Immature natural killer cell (primary cell): ENCODE measurements at regions not wholly inside any gene's neighbourhood (a gene's known extent, or its start where the extent isn't known, plus 50 kb on each side); places are given as distances from the start of the nearest gene placed in this dataset.

Source experiments
- DNase-seq, 3 donors: peaks; one replicate each; pipeline ENCODE4 v3.0.0; 2022; ENCODE audit warnings: mixed read lengths in 1 of 3
- H3K27ac Mint-ChIP-seq, 6 donors: one replicate each; pipeline ENCODE4 v1.8.0; 2020; ENCODE audit warnings: mixed read lengths in 6 of 6, mild to moderate bottlenecking in 5 of 6, inconsistent platforms in 4 of 6, moderate library complexity in 3 of 6
- H3K27me3 Mint-ChIP-seq, 3 donors: one replicate each; pipeline ENCODE4 v1.8.0; 2020 to 2021; ENCODE audit warnings: low read depth in 3 of 3, mild to moderate bottlenecking in 3 of 3, mixed read lengths in 3 of 3, moderate library complexity in 3 of 3, inconsistent platforms in 1 of 3
- H3K36me3 Mint-ChIP-seq, 3 donors: one replicate each; pipeline ENCODE4 v1.8.0; 2020; ENCODE audit warnings: mixed read lengths in 3 of 3, inconsistent platforms in 2 of 3, mild to moderate bottlenecking in 2 of 3
- H3K4me1 Mint-ChIP-seq, 2 donors: one replicate each; pipeline ENCODE4 v1.8.0; 2020; ENCODE audit warnings: inconsistent platforms in 2 of 2, mild to moderate bottlenecking in 2 of 2, mixed read lengths in 2 of 2, moderate library complexity in 1 of 2
- H3K4me3 Mint-ChIP-seq, 5 donors: one replicate each; pipeline ENCODE4 v1.8.0; 2020; ENCODE audit warnings: mild to moderate bottlenecking in 5 of 5, mixed read lengths in 5 of 5, inconsistent platforms in 3 of 5, moderate library complexity in 3 of 5
- H3K9me3 Mint-ChIP-seq, 6 donors: one replicate each; pipeline ENCODE4 v1.8.0; 2020; ENCODE audit warnings: mild to moderate bottlenecking in 6 of 6, mixed read lengths in 6 of 6, inconsistent platforms in 4 of 6, moderate library complexity in 3 of 6

DNA sequence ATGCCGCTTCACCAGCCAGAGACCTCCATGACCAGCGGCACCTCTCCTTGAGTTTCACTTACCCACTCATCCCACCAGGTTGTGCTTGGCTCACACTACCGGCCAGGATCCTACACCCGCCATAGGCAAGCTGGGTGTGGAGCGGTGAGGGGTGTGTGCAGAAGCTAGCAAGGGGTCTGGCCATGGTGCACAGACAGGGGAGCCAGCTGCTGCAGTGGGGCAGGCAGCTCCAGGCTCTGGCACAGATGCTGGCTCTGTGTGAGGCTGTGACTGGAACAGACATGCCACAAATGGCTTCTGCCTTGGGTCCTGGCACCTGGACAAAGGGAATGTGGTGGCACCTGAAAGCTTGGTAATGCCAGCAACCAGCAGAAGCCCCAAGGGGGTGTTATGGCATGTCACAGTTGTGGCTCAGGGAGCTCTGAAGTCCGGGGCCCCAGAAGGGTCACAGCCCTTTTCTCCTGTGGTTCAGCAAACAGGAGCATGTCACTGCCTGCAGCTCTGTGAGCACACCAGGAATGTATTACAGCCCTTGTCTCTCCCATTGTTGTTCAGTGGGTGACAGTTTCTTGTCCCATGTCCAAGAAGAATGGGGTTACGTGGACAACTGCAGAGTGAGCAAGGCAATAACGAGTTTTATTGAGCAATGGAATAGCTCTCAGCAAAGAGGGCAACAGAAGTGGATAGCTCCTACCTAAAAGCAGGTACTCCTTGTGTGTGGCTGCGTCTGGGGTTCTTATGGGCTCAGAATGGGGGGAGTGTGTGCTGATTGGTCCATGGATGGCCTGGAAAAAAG lies 2791.0 kb upstream of the PCDH20 start:
- Mint-ChIP-seq H3K27me3 (peaks cover 0 to 2% (median 0%) of the 10 kb centered on the region in 3 donors), H3K36me3 (no peaks in the 10 kb centered on the region), H3K4me3 (no peak overlapping the region), H3K9me3 (peaks cover 1 to 30% (median 12%) of the 10 kb centered on the region in 6 donors), H3K27ac (no peak overlapping the region), H3K4me1 (no peaks in the 10 kb centered on the region)
- DNase-seq: no peak

DNA sequence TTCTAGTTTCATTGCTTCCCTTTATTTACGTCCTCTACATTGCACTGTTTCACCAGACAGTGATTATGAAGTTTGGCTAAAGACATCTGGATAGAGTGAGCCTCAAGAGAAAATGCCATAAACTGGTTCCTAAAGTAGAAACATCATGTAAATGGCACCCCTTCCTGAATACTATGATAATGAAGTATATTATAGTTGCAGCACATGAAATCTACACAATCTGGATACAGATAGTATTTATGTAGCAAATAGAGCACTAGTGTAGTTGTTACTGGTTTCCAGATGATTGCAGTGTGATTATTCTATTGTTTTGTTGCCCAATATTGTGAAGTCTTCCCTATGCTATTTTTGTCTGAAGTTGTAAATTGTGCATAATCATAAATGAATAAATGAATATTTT lies 2786.9 kb upstream of the PCDH20 start:
- Mint-ChIP-seq H3K9me3 (peaks cover 0 to 28% (median 4%) of the 10 kb centered on the region in 6 donors), H3K4me1 (no peaks in the 10 kb centered on the region)
- DNase-seq: no peak

DNA sequence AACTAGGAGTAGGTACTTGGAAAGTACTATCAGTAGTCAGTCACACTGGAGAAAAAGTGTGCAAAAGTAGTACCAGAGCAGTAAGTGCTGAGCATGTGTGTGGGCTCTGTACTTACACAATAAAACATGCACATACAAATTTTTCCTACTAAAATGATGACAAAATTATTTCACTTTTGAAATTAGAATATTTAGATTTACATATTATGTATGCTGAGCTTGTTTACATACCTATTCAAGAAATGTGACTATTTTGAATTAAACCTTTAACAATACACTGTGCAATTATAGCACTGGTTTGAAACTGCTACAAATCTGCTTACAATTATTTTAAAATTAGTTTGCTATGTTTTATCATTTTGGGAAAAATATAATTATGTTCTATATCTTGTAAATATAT lies 2781.6 kb upstream of the PCDH20 start:
- Mint-ChIP-seq H3K27ac (no peak overlapping the region), H3K27me3 (no peaks in the 10 kb centered on the region), H3K4me3 (no peak overlapping the region), H3K36me3 (no peaks in the 10 kb centered on the region), H3K9me3 (peaks cover 0 to 21% (median 4%) of the 10 kb centered on the region in 6 donors), H3K4me1 (no peaks in the 10 kb centered on the region)
- DNase-seq: no peak

More for the DNA sequence above, 2786.9 kb upstream of the PCDH20 start:
- Mint-ChIP-seq H3K36me3 (no peaks in the 10 kb centered on the region), H3K27me3 (no peaks in the 10 kb centered on the region), H3K27ac (no peak overlapping the region), H3K4me3 (no peak overlapping the region)

DNA sequence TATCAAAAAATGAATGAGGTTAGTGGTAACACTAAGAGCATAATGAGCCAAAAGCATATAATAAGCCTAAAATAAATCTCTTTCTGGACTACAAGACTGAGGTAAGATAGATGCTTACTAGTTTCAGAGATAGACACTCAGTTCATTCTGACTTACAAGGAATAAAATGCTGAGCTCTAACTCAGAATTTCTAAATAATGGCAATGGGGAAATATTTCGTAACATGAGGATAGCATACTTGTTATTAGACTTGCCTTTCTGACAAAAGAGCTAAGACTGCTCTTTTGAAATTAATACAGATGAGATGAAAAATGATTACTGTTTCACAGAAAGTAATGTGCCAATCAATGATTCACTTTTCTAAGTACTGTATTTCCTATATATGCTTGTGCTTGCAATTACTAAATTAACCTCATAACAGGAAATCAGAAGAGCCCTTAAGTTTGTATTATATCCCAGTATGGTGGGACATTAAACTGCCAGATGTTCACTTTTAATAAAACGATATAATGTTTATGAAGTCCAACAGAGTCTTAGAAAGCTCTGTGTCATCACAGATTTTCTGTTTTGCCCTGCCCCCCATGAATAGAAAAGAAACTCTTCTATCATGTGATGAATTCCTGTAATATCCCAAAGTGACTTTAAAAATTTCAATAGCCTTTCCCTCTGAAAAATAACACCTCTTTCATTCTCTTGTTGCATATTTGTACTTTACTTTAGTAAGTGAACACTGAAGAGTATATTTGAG lies 2771.0 kb upstream of the PCDH20 start:
- Mint-ChIP-seq H3K27ac (no peak overlapping the region), H3K36me3 (no peaks in the 10 kb centered on the region), H3K9me3 (peaks cover 2 to 25% (median 14%) of the 10 kb centered on the region in 6 donors), H3K27me3 (no peaks in the 10 kb centered on the region), H3K4me3 (no peak overlapping the region), H3K4me1 (no peaks in the 10 kb centered on the region)
- no peak for DNase-seq

DNA sequence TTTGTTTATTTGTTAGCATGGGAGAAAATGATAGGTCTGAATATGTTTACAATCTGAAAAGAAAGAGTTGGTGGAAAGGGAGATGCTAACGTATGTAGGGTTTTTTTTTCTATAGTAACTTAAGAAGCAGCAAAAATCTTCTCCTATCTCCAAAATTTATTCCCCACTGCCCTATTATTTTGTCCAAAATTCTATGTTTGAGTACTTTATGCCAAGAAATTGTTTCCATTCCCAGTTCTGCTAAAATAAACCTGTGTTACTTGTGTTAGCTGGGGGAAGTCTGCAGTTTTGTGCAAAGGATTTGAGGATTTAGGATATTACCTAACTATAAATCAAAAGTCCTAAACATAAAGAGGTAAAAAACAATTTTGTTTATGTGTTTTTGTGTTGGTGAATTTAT lies 2770.4 kb upstream of the PCDH20 start:
- H3K27ac Mint-ChIP-seq: no peak overlapping the region
- no peak overlapping the region for H3K4me3 Mint-ChIP-seq
- no peaks in the 10 kb centered on the region for H3K27me3 Mint-ChIP-seq
- peaks cover 2 to 28% (median 14%) of the 10 kb centered on the region in 6 donors for H3K9me3 Mint-ChIP-seq
- no peaks in the 10 kb centered on the region for H3K36me3 Mint-ChIP-seq
- H3K4me1 Mint-ChIP-seq: no peaks in the 10 kb centered on the region
- no peak for DNase-seq

DNA sequence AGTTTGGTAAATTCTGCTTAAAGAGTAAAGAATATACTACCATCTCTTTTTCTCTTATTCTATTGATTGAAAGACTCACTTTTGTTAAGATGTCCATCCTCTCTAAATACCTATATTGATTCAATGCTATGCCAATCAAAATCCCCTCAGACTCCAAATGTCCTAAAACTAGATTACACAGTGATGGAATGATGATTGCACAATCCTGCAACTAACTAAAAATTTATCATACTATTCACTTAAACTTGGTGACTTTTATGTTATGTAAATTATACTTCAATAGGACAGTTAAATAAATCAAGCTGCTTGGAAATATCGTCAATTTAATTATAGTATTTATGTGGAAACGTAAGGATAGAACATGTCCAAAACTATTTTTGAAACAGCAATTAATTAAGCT lies 2765.1 kb upstream of the PCDH20 start:
- peaks cover 0 to under 1% (median 0%) of the 10 kb centered on the region in 3 donors for H3K27me3 Mint-ChIP-seq
- H3K4me3 Mint-ChIP-seq: no peak overlapping the region
- peaks cover 4 to 39% (median 14%) of the 10 kb centered on the region in 6 donors for H3K9me3 Mint-ChIP-seq
- no peaks in the 10 kb centered on the region for H3K36me3 Mint-ChIP-seq
- H3K27ac Mint-ChIP-seq: no peak overlapping the region
- H3K4me1 Mint-ChIP-seq: no peaks in the 10 kb centered on the region
- DNase-seq: no peak

DNA sequence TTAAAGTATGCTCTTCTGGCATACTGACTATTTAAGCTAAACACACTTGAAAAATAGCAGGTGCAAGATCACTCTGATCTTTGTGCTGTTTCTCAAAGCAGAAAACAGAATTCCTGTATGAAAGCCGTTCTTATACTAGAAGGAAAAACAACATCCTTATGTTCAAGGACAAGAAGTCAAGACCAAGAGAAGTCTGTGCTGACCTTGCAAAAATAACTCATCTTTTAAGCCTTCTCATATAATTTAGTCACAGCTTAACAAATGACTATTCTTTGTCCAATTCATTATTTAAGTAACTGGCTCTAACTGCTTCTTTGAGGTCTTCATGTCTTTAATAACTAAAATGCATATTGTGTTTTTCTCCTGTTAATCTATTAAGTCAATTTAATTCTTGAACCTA lies 2750.2 kb upstream of the PCDH20 start:
- no peak for DNase-seq
- H3K4me1 Mint-ChIP-seq: no peaks in the 10 kb centered on the region

DNA sequence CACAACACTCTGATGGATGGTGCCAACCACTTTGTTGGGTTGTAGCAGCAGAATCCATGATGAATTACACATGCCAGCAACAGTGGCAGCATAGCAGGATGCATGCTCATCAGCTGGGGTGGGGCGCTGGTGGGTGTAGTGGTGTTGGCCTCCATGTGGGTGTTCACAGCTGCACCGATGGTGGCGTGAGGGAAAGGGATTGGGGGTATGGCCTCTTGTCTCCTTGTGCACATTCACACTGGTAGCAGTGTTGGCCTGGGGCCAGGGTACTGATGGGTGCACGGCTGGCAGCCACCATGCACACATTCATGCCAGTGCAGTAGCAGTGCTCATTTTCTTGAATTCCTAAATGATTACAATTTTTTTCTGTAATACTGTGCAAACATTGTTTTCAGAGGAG lies 2748.8 kb upstream of the PCDH20 start:
- no peaks in the 10 kb centered on the region for H3K4me1 Mint-ChIP-seq
- H3K36me3 Mint-ChIP-seq: no peaks in the 10 kb centered on the region
- H3K4me3 Mint-ChIP-seq: no peak overlapping the region
- no peak overlapping the region for H3K27ac Mint-ChIP-seq
- H3K27me3 Mint-ChIP-seq: no peaks in the 10 kb centered on the region
- no peak for DNase-seq
- H3K9me3 Mint-ChIP-seq: peaks cover 7 to 38% (median 12%) of the 10 kb centered on the region in 6 donors

More for the DNA sequence above, 2750.2 kb upstream of the PCDH20 start:
- H3K4me3 Mint-ChIP-seq: no peak overlapping the region
- peaks cover 6 to 37% (median 11%) of the 10 kb centered on the region in 6 donors for H3K9me3 Mint-ChIP-seq
- H3K27ac Mint-ChIP-seq: no peak overlapping the region
- no peaks in the 10 kb centered on the region for H3K36me3 Mint-ChIP-seq
- no peaks in the 10 kb centered on the region for H3K27me3 Mint-ChIP-seq

DNA sequence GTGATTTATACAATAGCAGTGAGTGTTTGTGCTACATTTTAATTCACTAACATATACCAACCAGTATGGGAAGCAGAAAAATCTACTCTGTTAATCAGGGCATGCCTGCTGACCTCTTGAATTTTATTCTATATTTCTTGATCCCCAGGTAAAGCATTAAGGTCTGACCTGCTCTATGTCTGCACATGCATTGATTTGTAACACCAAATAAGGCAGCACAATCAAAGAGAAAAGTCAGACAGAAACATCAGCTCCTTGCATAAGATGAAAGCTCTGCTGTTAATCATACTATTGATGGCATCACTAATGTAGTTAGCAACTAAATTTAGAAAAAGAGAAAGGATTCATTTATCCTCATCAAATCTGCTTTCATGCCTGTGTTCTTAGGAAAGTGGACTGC lies 2744.8 kb upstream of the PCDH20 start:
- H3K4me1 Mint-ChIP-seq: no peaks in the 10 kb centered on the region
- no peak overlapping the region for H3K27ac Mint-ChIP-seq
- no peak overlapping the region for H3K4me3 Mint-ChIP-seq
- H3K27me3 Mint-ChIP-seq: no peaks in the 10 kb centered on the region
- no peaks in the 10 kb centered on the region for H3K36me3 Mint-ChIP-seq
- no peak for DNase-seq
- peaks cover 6 to 25% (median 11%) of the 10 kb centered on the region in 6 donors for H3K9me3 Mint-ChIP-seq

DNA sequence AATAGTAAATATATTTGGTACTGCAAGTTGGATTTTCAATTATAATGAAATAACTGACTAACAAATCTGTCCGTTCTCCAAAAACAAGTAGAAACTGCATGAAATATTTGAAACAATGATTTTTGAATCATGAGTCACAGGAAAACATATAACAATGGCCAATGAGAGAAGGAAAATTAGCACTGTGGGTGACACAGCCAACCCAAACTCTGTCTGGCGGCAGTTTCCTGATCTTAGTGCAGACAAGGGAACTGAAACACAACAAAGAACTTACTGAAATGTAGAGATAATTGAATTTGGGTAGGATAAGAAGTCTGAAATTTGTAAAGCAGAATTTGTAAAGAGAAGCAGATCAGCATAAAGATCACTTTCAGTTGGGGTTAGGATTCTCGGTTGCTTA lies 2743.3 kb upstream of the PCDH20 start:
- H3K9me3 Mint-ChIP-seq: peaks cover 6 to 26% (median 9%) of the 10 kb centered on the region in 6 donors
- no peak overlapping the region for H3K27ac Mint-ChIP-seq
- DNase-seq: no peak
- no peaks in the 10 kb centered on the region for H3K36me3 Mint-ChIP-seq
- no peaks in the 10 kb centered on the region for H3K4me1 Mint-ChIP-seq
- H3K4me3 Mint-ChIP-seq: no peak overlapping the region
- no peaks in the 10 kb centered on the region for H3K27me3 Mint-ChIP-seq

DNA sequence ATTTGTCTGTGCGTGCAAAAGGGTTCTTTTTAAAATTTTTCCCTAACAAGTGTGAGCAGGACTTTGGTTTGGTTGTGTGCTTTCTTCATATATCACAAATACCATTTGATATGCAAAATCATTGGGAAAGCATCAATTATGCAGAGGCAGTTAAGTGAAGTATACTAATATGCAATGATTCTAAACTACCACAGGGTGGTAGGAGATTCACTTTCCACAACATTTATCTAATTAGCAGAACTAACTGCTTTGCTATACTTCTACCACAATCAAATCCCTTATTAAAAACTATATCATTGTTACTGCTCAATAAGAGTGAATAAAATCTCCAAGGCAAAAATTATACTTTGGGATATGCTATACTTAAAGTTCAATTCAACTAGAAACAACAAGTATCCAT lies 2738.9 kb upstream of the PCDH20 start:
- DNase-seq: no peak
- peaks cover 0 to 3% (median 0%) of the 10 kb centered on the region in 3 donors for H3K36me3 Mint-ChIP-seq
- H3K4me1 Mint-ChIP-seq: no peaks in the 10 kb centered on the region
- H3K4me3 Mint-ChIP-seq: no peak overlapping the region
- H3K27me3 Mint-ChIP-seq: no peaks in the 10 kb centered on the region
- no peak overlapping the region for H3K27ac Mint-ChIP-seq
- peaks cover 0 to 17% (median 7%) of the 10 kb centered on the region in 6 donors for H3K9me3 Mint-ChIP-seq

DNA sequence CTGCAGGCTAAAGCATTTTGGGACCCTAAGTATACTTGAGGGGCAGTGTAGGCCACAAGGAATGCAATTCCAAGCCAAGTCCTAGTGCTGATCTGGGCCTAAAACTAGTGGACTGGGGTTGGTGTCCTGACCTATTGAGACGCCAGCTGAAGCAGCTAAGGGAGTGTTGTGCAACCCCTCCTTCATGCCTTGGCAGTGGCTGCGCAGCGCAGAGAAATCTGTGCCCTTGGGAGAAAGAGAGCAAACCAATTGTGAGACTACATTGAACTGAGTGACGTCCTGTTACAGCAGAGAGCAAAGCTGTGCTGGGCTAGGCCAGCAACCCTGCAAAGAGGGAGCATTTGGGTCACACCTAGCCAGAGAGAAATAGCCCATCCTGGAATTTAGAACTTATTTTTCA lies 2715.0 kb upstream of the PCDH20 start:
- Mint-ChIP-seq H3K36me3 (no peaks in the 10 kb centered on the region), H3K27me3 (peaks cover 0 to 2% (median 0%) of the 10 kb centered on the region in 3 donors), H3K27ac (no peak overlapping the region), H3K9me3 (peaks cover 9 to 40% (median 18%) of the 10 kb centered on the region in 6 donors), H3K4me1 (no peaks in the 10 kb centered on the region), H3K4me3 (no peak overlapping the region)
- DNase-seq: no peak

DNA sequence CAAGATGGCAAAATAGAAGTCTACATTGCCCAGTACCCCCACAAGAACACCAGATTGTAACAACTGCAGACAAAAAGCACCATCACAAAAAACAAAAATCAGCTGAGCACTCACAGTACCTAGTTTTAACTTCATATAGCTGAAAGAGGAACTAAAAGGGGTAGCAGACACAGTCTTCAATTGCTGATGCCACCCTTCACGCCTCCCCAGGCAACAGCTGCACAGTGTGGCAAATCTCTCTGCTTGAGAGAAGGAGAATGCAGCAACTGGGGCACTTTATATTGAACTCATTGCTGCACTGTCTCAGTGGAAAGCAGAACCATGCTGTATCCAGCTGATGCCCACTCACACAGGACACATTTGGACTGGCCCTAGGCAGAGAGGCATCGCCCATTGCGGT lies 2714.5 kb upstream of the PCDH20 start:
- DNase-seq: no peak
- no peak overlapping the region for H3K27ac Mint-ChIP-seq
- H3K27me3 Mint-ChIP-seq: peaks cover 0 to 2% (median 0%) of the 10 kb centered on the region in 3 donors
- H3K4me1 Mint-ChIP-seq: no peaks in the 10 kb centered on the region
- peaks cover 7 to 36% (median 16%) of the 10 kb centered on the region in 6 donors for H3K9me3 Mint-ChIP-seq
- no peak overlapping the region for H3K4me3 Mint-ChIP-seq
- H3K36me3 Mint-ChIP-seq: no peaks in the 10 kb centered on the region

DNA sequence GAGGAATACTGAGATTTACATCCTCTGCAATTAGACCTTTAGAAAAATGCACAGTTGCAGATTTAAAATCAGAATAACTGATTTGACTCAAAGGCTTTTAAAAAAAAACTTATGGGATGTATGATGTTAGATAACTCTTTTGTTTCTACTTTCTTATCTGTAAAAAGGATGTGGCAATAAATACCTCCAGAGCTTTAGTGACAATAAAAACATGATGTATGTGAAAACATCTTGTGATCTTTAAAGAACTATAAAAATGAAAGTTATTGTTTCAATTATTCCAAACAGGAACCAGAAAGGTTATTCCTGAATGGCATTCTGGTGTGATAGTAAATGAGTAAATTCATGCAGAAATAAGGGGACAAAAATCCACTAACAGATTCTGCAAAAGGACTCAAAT lies 2712.2 kb upstream of the PCDH20 start:
- no peak overlapping the region for H3K27ac Mint-ChIP-seq
- H3K4me3 Mint-ChIP-seq: no peak overlapping the region
- no peak for DNase-seq
- H3K4me1 Mint-ChIP-seq: no peaks in the 10 kb centered on the region
- peaks cover 0 to under 1% (median 0%) of the 10 kb centered on the region in 3 donors for H3K27me3 Mint-ChIP-seq
- peaks cover 0 to 14% (median 6%) of the 10 kb centered on the region in 6 donors for H3K9me3 Mint-ChIP-seq
- no peaks in the 10 kb centered on the region for H3K36me3 Mint-ChIP-seq
